Testis (tissue), 2 donors: ENCODE measurements at regions not wholly inside any gene's neighbourhood (a gene's known extent, or its start where the extent isn't known, plus 50 kb on each side); places are given as distances from the start of the nearest gene placed in this dataset.

Experiments used
- DNase-seq: peaks from one replicate; pipeline ENCODE4 v3.0.0-alpha.2; 2019
- H3K27ac ChIP-seq, 2 donors: fragments of 200-600 bp; sonication (generic); one replicate each; pipeline ENCODE4 v1.5.1; 2019
- H3K27me3 ChIP-seq: fragments of 200-600 bp; sonication (generic); one replicate; pipeline ENCODE4 v1.5.1; 2019
- H3K36me3 ChIP-seq: fragments of 200-600 bp; sonication (generic); one replicate; pipeline ENCODE4 v1.5.1; 2017; ENCODE audit warnings: low read depth; ENCODE audit errors: missing control alignments
- H3K4me1 ChIP-seq: fragments of 200-600 bp; sonication (generic); one replicate; pipeline ENCODE4 v1.5.1; 2019
- H3K4me3 ChIP-seq, 2 donors: fragments of 200-600 bp; sonication (generic); one replicate each; pipeline ENCODE4 v1.5.1; 2017 to 2019
- H3K9me3 ChIP-seq: fragments of 200-600 bp; sonication (generic); one replicate; pipeline ENCODE4 v1.5.1; 2017
- POLR2A ChIP-seq: fragments of 450-650 bp; IDR thresholded peaks from one replicate; pipeline ENCODE4 v1.6.1; 2017; ENCODE audit warnings: antibody characterized with exemption, mild to moderate bottlenecking, moderate library complexity
- WGBS, 2 donors: methylation state at CpG; one replicate each; pipeline ENCODE4 v1.1.5; 2018; 5-methylcytosine and 5-hydroxymethylcytosine counted together
- intact Hi-C: fragments of 100-400 bp; cut with DNase I; formaldehyde crosslinking; loops from one replicate; pipeline ENCODE4 v1.15.1; 2023; ENCODE audit warnings: low total_unique reads
- TF ChIP-seq, protein P1 (sequence below), 3 experiments: fragments of 450-650 bp in 2 of 3; fragments of 200-600 bp in 1 of 3; sonication (generic) in 1 of 3; IDR thresholded peaks; one replicate each; pipeline ENCODE4 v1.5.1; 2016 to 2019; ENCODE audit warnings: antibody characterized with exemption in 3 of 3, mild to moderate bottlenecking in 2 of 3, moderate library complexity in 1 of 3

- Histone ChIP-seq H3K9me3 (no peaks in the 10 kb centered on the region), H3K27me3 (no peaks in the 10 kb centered on the region), H3K27ac (no peak overlapping the region), H3K4me3 (no peak overlapping the region), H3K4me1 (no peaks in the 10 kb centered on the region), H3K36me3 (no peaks in the 10 kb centered on the region)
- no peak for DNase-seq
- TF ChIP-seq POLR2A, result no peak
- TF ChIP-seq, protein P1, sequence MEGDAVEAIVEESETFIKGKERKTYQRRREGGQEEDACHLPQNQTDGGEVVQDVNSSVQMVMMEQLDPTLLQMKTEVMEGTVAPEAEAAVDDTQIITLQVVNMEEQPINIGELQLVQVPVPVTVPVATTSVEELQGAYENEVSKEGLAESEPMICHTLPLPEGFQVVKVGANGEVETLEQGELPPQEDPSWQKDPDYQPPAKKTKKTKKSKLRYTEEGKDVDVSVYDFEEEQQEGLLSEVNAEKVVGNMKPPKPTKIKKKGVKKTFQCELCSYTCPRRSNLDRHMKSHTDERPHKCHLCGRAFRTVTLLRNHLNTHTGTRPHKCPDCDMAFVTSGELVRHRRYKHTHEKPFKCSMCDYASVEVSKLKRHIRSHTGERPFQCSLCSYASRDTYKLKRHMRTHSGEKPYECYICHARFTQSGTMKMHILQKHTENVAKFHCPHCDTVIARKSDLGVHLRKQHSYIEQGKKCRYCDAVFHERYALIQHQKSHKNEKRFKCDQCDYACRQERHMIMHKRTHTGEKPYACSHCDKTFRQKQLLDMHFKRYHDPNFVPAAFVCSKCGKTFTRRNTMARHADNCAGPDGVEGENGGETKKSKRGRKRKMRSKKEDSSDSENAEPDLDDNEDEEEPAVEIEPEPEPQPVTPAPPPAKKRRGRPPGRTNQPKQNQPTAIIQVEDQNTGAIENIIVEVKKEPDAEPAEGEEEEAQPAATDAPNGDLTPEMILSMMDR (IDR thresholded peaks at IDR 0.05), result no peak
- intact Hi-C loops, result no loop called here
- 84 to 94% methylated on average over 4 of the region's 4 CpGs for WGBS, 2 donors
These were observed 797.8 kb downstream of the CCDC85A start for GRCh38 chr2:56981554-56981953.

DNA sequence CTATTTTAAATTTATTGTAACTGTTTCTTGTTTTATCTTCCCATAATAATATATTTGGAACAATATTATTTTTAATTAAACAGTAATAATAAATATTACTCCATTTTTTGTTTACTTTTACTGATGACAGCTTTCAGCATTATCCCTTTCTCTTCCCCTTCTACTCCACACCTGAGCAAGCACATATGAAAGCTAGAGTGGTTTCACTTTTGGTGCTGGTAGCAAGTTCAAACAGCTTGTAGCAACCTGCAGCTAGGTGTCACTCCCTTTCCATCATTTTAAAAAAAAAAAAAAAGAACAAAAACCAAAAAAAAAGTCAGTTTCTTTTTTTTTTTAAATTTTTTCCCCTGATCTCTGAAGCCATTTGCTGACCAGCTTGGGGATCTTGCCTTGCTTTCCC lies 801.8 kb downstream of the CCDC85A start:
- no peak for DNase-seq
- Histone ChIP-seq H3K4me3 (no peak overlapping the region), H3K4me1 (no peaks in the 10 kb centered on the region), H3K36me3 (no peaks in the 10 kb centered on the region), H3K9me3 (no peaks in the 10 kb centered on the region), H3K27me3 (no peaks in the 10 kb centered on the region), H3K27ac (no peak overlapping the region)
- intact Hi-C loops, result no loop called here
- TF ChIP-seq, protein P1 (IDR thresholded peaks at IDR 0.05), result no peak
- TF ChIP-seq POLR2A, result no peak

- DNase-seq, result no peak
- Histone ChIP-seq H3K9me3 (no peaks in the 10 kb centered on the region), H3K4me3 (no peak overlapping the region), H3K36me3 (no peaks in the 10 kb centered on the region), H3K4me1 (no peaks in the 10 kb centered on the region), H3K27ac (no peak overlapping the region), H3K27me3 (no peaks in the 10 kb centered on the region)
- intact Hi-C loops, result no loop called here
- TF ChIP-seq POLR2A, result no peak
- TF ChIP-seq, protein P1 (IDR thresholded peaks at IDR 0.05), result no peak
- 77% methylated on average over 6 of the region's 6 CpGs for WGBS, 2 donors
These were observed 838.7 kb downstream of the CCDC85A start for GRCh38 chr2:57022496-57022895.

DNA sequence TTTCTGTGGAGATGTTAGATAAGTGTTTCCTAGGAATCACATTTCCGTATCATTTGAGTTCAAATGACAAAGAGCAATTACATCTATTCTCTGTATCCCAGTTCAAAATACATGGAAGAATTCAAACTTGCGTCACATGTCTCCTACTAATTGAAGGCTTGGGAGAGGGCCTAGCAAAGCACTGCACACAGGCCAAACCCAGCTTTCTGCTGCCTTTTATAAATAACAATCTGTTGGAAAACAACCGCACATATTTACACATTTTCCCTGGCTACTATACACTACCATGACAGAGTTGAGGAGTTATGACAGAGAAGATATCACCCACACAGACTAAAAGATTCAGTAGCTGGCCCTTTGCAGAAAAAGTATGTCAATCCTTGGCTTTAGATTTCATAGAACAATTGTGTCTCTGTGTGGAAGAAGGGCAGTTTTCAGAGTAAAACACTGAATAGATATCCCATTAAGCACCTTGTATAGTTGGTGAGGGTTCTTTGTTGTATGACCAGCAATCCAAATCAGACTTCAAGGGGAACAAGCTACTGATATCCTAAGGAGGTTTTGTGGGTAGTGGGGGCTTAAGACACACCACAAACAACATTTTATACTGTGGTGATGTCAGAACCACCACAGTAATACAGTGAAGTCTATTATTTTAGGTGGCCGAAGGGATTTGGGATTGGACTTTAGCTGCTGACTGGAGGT lies 861.3 kb downstream of the CCDC85A start:
- Histone ChIP-seq H3K4me3 (no peak overlapping the region), H3K9me3 (no peaks in the 10 kb centered on the region), H3K27me3 (no peaks in the 10 kb centered on the region), H3K36me3 (no peaks in the 10 kb centered on the region), H3K27ac (no peak overlapping the region), H3K4me1 (no peaks in the 10 kb centered on the region)
- no peak for TF ChIP-seq POLR2A
- TF ChIP-seq, protein P1 (IDR thresholded peaks at IDR 0.05), result no peak
- no peak for DNase-seq
- intact Hi-C loops, result no loop called here
- 85 to 86% methylated on average over 4 of the region's 4 CpGs for WGBS, 2 donors

DNA sequence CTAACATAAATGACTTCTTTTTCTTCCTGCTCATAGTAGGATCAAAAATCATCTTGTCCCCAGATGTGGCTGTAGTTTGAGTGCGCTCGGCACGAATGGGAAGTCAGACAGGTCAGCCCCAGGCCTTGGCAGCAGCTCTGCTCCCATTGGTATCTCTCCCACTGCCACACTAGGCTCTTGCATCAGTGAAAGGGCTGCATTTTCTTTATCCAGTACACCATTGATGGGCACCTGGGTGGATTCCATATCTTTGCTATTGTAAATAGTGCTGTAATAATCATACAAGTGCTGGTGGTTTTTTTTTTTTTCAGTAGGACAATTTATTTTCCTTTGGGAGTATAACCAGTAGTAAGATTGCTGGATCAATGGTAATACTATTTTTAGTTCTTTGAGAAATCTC lies 865.5 kb downstream of the CCDC85A start:
- no peaks in the 10 kb centered on the region for H3K36me3 ChIP-seq
- no peak for TF ChIP-seq POLR2A
- TF ChIP-seq, protein P1 (IDR thresholded peaks at IDR 0.05), result no peak
- intact Hi-C loops, result no loop called here

More for the DNA sequence above, 865.5 kb downstream of the CCDC85A start:
- Histone ChIP-seq H3K9me3 (no peaks in the 10 kb centered on the region), H3K4me1 (no peaks in the 10 kb centered on the region), H3K4me3 (no peak overlapping the region), H3K27me3 (no peaks in the 10 kb centered on the region), H3K27ac (no peak overlapping the region)
- no peak for DNase-seq
- WGBS, 2 donors, result 87 to 89% methylated on average over 3 of the region's 3 CpGs
